ENCODE measurements at regions not wholly inside any gene's neighbourhood (a gene's known extent, or its start where the extent isn't known, plus 50 kb on each side); places are given as distances from the start of the nearest gene placed in this dataset.

GRCh38 chr10:120770496-120770895, 80.7 kb upstream of the WDR11 start:
- Histone ChIP-seq H2AFZ (ENCODE audit: low read depth, low read length) (no peak overlapping the region), H3K79me2 (ENCODE audit: low read length) (no peaks in the 10 kb centered on the region), H3K36me3 (replicated peaks; ENCODE audit: low read depth, low read length) (no peaks in the 10 kb centered on the region), H3K4me3 (ENCODE audit: low read length) (no peak overlapping the region), H3K4me2 (ENCODE audit: low read length) (no peak overlapping the region), H3K27me3 (ENCODE audit: low read depth, low read length) (0 out of 2 replicates have a peak, but pooled peaks cover 3% of the 10 kb centered on the region), H3K4me1 (ENCODE audit: low read length) (no peaks in the 10 kb centered on the region), H3K27ac (ENCODE audit: low read length) (no peak overlapping the region), H3K9ac (ENCODE audit: low read length) (no peak overlapping the region), H3K9me3 (ENCODE audit: insufficient read depth, low read length) (no peaks in the 10 kb centered on the region), H4K20me1 (ENCODE audit: insufficient read depth, low read length) (no peaks in the 10 kb centered on the region)
- no peak for TF ChIP-seq CTCF (IDR thresholded peaks at IDR 0.05; ENCODE audit: low read depth, low read length)
- no peak for TF ChIP-seq EZH2phosphoT487 (IDR thresholded peaks at IDR 0.05; ENCODE audit: low read depth)

GRCh38 chr10:120776442-120776841, 74.7 kb upstream of the WDR11 start:
- no peaks in the 10 kb centered on the region for H3K4me1 ChIP-seq (ENCODE audit: low read length)
- H3K27ac ChIP-seq (ENCODE audit: low read length): no peak overlapping the region
- H3K27me3 ChIP-seq (ENCODE audit: low read depth, low read length): 0 out of 2 replicates have a peak, but pooled peaks cover 3% of the 10 kb centered on the region

GRCh38 chr10:120782336-120782735, 68.8 kb upstream of the WDR11 start:
- Histone ChIP-seq H2AFZ (ENCODE audit: low read depth, low read length) (no peak overlapping the region), H3K27me3 (ENCODE audit: low read depth, low read length) (no peaks in the 10 kb centered on the region), H4K20me1 (ENCODE audit: insufficient read depth, low read length) (no peaks in the 10 kb centered on the region), H3K27ac (ENCODE audit: low read length) (no peak overlapping the region), H3K4me1 (ENCODE audit: low read length) (no peaks in the 10 kb centered on the region), H3K4me2 (ENCODE audit: low read length) (no peak overlapping the region), H3K4me3 (ENCODE audit: low read length) (no peak overlapping the region), H3K36me3 (replicated peaks; ENCODE audit: low read depth, low read length) (no peaks in the 10 kb centered on the region), H3K79me2 (ENCODE audit: low read length) (no peaks in the 10 kb centered on the region), H3K9me3 (ENCODE audit: insufficient read depth, low read length) (no peaks in the 10 kb centered on the region), H3K9ac (ENCODE audit: low read length) (no peak overlapping the region)
- TF ChIP-seq EZH2phosphoT487 (IDR thresholded peaks at IDR 0.05; ENCODE audit: low read depth) (no peak), CTCF (IDR thresholded peaks at IDR 0.05; ENCODE audit: low read depth, low read length) (no peak)

More at GRCh38 chr10:120776442-120776841, 74.7 kb upstream of the WDR11 start:
- Histone ChIP-seq H2AFZ (ENCODE audit: low read depth, low read length) (no peak overlapping the region), H3K36me3 (replicated peaks; ENCODE audit: low read depth, low read length) (no peaks in the 10 kb centered on the region), H3K79me2 (ENCODE audit: low read length) (no peaks in the 10 kb centered on the region), H3K4me2 (ENCODE audit: low read length) (no peak overlapping the region), H3K9me3 (ENCODE audit: insufficient read depth, low read length) (no peaks in the 10 kb centered on the region), H3K4me3 (ENCODE audit: low read length) (no peak overlapping the region), H4K20me1 (ENCODE audit: insufficient read depth, low read length) (no peaks in the 10 kb centered on the region), H3K9ac (ENCODE audit: low read length) (no peak overlapping the region)
- TF ChIP-seq CTCF (IDR thresholded peaks at IDR 0.05; ENCODE audit: low read depth, low read length): no peak
- TF ChIP-seq EZH2phosphoT487 (IDR thresholded peaks at IDR 0.05; ENCODE audit: low read depth): no peak

- no peak overlapping the region for H3K27ac ChIP-seq (ENCODE audit: low read length)
- no peak overlapping the region for H3K4me3 ChIP-seq (ENCODE audit: low read length)
- H3K36me3 ChIP-seq (replicated peaks; ENCODE audit: low read depth, low read length): no peaks in the 10 kb centered on the region
- H2AFZ ChIP-seq (ENCODE audit: low read depth, low read length): no peak overlapping the region
- no peaks in the 10 kb centered on the region for H3K27me3 ChIP-seq (ENCODE audit: low read depth, low read length)
- TF ChIP-seq CTCF (IDR thresholded peaks at IDR 0.05; ENCODE audit: low read depth, low read length): no peak
- no peak for TF ChIP-seq EZH2phosphoT487 (IDR thresholded peaks at IDR 0.05; ENCODE audit: low read depth)
- H4K20me1 ChIP-seq (ENCODE audit: insufficient read depth, low read length): no peaks in the 10 kb centered on the region
- no peaks in the 10 kb centered on the region for H3K4me1 ChIP-seq (ENCODE audit: low read length)
- H3K4me2 ChIP-seq (ENCODE audit: low read length): no peak overlapping the region
- H3K79me2 ChIP-seq (ENCODE audit: low read length): no peaks in the 10 kb centered on the region
- no peaks in the 10 kb centered on the region for H3K9me3 ChIP-seq (ENCODE audit: insufficient read depth, low read length)
- no peak overlapping the region for H3K9ac ChIP-seq (ENCODE audit: low read length)
Observed at GRCh38 chr10:120783098-120783497, 68.1 kb upstream of the WDR11 start.
